PC-9 (cell line): ENCODE measurements at regions not wholly inside any gene's neighbourhood (a gene's known extent, or its start where the extent isn't known, plus 50 kb on each side); places are given as distances from the start of the nearest gene placed in this dataset.

Source experiments
- EZH2 ChIP-seq: fragments of 200-600 bp; sonication (generic); IDR thresholded peaks from 2 replicates; pipeline ENCODE4 v1.8.0; 2017; ENCODE audit warnings: antibody characterized with exemption, low read depth
- TF ChIP-seq, protein P1 (sequence below): fragments of 200-600 bp; sonication (generic); conservative IDR thresholded peaks from 2 replicates; pipeline ENCODE4 v1.6.1; 2017; ENCODE audit warnings: mixed run types, antibody characterized with exemption, mild to moderate bottlenecking, moderate library complexity

- TF ChIP-seq, protein P1, sequence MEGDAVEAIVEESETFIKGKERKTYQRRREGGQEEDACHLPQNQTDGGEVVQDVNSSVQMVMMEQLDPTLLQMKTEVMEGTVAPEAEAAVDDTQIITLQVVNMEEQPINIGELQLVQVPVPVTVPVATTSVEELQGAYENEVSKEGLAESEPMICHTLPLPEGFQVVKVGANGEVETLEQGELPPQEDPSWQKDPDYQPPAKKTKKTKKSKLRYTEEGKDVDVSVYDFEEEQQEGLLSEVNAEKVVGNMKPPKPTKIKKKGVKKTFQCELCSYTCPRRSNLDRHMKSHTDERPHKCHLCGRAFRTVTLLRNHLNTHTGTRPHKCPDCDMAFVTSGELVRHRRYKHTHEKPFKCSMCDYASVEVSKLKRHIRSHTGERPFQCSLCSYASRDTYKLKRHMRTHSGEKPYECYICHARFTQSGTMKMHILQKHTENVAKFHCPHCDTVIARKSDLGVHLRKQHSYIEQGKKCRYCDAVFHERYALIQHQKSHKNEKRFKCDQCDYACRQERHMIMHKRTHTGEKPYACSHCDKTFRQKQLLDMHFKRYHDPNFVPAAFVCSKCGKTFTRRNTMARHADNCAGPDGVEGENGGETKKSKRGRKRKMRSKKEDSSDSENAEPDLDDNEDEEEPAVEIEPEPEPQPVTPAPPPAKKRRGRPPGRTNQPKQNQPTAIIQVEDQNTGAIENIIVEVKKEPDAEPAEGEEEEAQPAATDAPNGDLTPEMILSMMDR: no peak
- no peak for TF ChIP-seq EZH2
Measured at GRCh38 chr3:153980252-153980590, 141.0 kb upstream of the ARHGEF26 start.
